ENCODE measurements at regions not wholly inside any gene's neighbourhood (a gene's known extent, or its start where the extent isn't known, plus 50 kb on each side); places are given as distances from the start of the nearest gene placed in this dataset.
"Not testable (repeated sequence)": the region's sequence is repeated elsewhere in the genome, so short reads cannot be mapped to it uniquely, and the experiment has no call there.

DNA sequence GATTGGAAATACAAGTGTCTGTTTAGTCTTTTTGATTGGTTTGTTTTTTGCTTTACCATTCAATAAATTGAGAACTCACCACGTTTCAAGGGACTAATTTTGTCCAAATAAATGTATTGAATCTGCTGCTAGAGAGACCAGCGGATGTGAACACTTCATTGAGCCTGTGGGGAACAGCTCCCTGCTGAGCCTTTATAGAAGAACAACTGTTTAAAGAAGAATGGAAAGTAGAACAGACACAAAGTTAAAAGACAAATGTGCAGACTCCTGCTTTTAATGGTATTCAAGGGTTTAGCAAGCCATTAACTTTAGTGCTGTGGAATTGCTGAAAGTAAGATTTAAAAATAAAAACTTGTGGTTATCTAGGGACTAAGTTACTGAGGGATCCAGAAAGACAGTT is 817.7 kb upstream of the B3GALT2 start:
- DNase-seq (ENCODE audit: low read depth): no peak

DNA sequence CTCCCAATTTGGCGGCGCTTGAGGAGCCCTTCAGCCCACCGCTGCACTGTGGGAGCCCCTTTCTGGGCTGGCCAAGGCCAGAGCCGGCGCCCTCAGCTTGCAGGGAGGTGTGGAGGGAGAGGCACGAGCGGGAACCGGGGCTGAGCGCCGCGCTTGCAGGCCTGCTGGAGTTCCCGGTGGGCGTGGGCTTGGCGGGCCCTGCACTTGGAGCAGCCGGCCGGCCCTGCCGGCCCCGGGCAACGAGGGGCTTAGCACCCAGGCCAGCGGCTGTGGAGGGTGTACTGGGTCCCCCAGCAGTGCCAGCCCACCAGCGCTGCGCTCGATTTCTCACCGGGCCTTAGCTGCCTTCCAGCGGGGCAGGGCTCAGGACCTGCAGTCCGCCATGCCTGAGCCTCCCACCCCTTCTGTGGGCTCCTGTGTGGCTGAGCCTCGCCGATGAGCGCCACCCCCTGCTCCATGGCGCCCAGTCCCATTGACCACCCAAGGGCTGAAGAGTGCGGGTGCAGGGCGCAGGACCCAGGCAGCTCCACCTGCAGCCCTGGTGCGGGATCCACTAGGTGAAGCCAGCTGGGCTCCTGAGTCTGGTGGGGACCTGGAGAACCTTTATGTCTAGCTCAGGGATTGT is 815.4 kb upstream of the B3GALT2 start:
- DNase-seq (ENCODE audit: low read depth): not testable (repeated sequence)

DNA sequence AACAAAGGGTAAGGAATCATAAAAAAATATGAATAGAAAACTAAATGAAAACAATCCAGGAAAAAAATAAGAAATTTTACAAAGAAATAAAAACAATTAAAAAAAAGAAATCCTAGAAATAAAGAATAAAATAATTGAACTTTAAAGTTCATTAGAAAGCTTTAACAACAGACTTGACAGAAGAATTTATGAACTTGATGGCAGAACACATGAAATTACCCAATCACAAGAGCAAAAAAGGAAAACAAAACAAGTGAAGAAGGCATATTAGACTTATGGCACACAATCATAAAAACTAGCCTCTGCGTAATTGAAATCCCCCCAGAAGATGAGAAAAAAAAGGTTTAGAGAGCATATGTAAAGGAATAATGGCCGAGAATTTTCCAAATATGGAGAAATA is 802.5 kb upstream of the B3GALT2 start:
- DNase-seq (ENCODE audit: low read depth): no peak

DNA sequence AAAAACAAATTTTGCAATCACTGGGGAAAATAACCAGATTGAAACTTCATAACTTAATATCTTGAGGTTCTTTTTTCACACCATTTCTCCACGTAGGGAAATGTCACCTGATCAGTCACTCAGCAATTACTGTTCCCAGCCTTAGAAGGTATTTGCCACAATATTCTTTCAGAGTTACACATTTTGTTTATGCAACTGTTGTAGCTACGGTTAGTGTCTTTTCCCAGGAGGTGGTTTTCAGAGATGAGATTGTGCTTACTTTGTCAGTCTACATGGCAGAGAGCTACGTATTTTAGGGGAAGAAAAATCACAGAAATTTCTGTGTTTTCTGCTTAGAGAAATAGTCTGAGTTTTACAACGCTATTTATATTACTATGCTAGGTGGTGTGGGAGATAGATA is 792.8 kb upstream of the B3GALT2 start:
- no peak for DNase-seq (ENCODE audit: low read depth)

DNA sequence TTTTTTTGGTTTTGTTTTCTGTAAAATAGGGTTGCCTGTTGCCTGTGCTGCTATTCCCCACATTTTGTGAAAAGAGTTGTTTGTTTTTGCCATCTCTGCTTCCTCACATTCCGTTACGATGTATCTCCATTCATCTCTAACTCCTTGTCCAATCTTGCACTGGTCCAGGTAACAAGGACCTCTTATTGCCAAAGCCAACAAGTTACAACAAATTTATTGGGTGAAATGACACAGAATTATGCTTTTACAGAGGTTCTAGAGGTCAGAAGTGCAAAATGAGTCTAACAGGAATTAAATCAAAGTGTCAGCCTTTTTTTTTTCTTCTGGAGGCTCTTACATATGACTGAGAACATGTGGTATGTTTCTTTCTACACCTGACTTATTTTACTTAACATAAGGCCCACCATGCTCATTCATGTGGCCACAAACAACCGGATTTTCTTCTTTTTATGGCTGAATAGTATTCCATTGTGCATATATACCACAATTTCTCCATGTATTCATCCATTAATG is 787.9 kb upstream of the B3GALT2 start:
- no peak for DNase-seq (ENCODE audit: low read depth)

DNA sequence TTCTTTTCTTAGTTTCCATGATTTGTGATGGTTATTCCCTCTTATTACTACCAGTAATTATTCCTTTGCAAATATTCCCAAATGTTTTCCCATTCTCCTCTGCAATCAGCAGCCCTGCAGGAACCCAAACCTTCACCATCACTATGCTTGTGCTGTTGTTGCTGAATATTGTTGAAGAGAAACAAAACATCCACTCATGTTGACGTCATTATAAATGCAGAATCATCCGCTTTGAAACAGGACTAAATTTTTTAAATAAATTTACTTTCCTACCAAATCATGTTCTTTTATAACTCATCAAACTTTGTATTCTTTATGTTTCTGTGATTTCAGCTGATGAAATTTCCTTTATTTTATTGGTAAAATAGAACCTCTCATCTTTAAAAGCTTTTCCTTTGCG is 787.0 kb upstream of the B3GALT2 start:
- DNase-seq (ENCODE audit: low read depth): no peak

DNA sequence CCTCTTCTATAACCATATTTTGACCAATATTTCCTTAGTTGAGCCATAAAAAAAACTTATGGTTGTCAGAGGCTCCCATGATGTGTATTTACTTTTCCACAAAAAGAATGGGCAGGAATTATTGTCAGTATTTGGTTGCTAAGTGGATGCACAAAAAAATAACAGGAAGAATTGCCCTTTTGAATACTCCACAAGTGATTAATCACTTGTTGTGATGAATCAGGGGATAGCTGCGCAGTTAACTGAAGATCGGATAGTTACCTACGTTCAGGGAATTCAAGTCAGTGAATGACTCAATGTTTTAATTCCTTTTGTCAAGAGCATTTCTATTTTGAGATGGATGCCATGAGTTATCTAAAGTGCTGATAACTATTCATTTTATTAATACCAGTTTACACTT is 785.2 kb upstream of the B3GALT2 start:
- DNase-seq (ENCODE audit: low read depth): no peak

DNA sequence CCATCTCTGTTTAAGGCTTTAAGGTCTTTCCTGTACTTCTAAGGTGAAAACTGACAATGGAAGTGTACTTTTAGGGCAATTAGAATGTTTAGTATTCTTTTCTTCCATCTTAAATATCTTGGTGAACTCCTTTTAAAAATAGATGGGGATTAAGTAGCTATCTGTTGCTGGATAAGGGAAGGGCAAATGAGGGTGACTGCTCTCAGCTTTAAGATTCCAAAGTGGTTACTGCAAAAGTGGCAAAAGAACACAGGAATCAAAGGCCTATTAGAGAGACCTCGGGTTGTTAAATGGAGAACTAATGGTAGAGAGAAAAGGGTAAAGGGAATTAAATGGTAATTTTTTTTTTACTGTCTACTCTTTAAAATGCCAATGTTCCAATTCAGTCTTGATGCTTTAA is 774.1 kb upstream of the B3GALT2 start:
- no peak for DNase-seq (ENCODE audit: low read depth)

DNA sequence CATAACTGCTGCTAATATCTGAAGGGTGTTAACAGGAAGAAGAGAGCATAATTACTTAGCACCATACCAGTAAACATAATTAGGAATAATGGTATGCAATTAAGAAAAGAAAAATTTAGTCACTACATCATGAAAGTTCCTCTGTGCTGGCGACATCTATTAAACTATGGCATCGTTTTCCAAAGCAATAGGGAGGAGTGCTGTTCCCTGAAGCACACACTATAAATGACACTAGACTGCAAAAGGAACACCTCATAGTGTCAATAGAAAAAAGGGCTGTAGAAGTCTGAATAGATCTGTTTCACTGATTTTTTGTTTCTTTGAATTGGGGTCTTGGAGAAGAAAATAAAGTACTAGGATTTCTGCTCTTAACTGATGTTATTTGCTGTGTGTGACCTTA is 773.6 kb upstream of the B3GALT2 start:
- no peak for DNase-seq (ENCODE audit: low read depth)

DNA sequence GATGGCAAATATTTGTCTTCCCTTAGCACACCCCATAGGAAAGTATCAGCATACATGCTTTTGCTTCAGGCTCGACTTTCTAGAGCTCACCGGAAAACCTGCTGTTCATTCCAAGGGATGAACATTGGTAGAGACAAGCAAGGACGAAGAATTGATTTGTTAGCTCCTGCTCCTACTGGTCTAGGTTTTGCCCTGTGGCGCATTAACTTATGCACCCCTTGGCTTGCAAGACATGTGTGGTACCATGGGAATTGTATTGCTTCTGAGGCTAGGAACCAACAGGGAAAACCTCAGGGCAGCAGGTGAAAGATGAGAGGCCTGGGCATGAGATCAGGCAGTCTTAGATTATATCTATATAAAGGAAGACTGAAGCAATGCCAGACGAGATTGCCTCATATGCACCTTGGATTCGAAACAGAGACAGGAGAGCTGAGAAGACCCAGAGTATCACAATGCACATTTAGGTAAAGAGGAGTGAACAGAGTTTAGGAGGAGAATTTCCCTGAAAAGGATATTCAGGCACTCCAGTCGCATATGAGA is 771.2 kb upstream of the B3GALT2 start:
- no peak for DNase-seq (ENCODE audit: low read depth)

DNA sequence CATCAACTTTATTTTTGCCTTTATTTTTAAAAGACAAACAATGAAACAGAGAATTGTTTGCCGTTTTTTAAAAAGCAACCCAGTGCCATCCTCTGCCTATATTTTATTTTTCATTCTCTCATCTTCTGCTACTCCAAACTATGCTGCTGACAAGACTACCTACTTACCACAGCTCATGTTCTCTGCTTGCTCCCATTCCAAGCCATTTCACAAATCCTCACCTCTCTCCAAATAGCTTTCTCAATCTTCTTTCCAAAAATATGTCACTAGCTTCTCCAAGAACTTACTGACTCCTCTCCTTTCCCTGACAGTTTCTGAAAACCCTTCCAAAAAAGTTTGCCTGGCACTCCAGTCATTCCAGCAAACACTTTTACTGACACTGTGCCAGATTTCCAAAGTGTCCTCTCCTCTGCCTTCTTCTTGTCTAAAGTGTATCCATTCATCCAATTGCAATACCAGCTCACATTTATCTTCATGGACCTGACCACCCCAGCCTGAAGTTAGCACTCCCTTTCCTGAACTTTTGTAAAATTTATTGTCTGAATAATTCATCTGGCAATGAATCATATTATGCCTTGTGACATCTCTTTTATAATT is 766.5 kb upstream of the B3GALT2 start:
- DNase-seq (ENCODE audit: low read depth): no peak

DNA sequence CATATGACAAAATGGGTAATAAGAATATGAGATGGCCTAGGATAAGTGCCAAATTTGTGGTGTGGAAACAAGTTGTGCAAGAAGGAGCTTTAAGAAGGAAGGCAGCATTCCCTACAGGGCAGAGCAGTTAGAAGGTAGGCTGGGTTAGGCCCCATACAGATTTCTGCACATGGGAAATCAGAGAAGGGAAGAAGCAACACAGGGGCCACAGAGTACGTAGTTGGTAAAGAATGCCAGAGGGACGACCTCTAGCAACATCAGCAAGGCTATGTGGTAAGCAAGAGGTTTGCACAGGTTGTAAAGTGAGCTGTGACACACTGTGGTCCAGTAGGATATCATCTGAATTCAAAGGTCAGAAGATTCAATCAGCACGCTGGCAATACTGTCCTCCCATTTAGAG is 765.6 kb upstream of the B3GALT2 start:
- no peak for DNase-seq (ENCODE audit: low read depth)

DNA sequence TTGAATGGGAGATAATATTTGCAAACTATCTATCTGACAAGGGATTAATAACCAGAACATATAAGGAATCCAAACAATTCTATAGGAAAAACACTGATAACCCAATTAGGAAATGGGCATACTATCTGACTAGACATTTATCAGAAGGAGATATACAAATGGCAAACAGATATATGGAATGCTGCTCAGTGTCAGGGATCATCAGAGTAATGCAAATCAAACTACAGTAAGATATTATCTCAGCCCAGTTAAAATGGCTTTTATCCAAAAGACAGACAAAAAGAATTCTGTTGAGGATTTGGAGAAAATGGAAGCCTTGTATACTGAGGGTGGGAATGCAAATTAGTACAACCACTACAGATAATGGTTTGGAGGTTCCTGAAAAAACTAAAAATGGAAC is 758.0 kb upstream of the B3GALT2 start:
- DNase-seq (ENCODE audit: low read depth): no peak

DNA sequence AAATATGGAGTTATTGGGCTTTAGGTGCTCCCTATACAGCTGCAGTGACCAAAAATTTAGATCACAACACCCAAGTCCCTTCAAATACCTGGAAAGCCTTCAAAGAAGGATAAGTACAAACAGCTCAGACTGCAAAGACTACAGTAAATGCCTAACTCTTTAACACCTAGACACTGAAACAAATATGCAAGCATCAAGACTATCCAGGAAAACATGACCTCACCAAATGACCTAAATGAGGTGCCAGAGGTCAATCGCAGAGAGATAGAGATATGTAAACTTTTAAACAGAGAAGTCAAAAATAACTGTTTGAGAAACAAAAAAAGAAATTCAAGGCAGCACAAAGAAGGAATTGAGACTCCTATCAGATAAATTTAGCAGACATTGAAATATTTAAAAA is 753.8 kb upstream of the B3GALT2 start:
- no peak for DNase-seq (ENCODE audit: low read depth)

DNA sequence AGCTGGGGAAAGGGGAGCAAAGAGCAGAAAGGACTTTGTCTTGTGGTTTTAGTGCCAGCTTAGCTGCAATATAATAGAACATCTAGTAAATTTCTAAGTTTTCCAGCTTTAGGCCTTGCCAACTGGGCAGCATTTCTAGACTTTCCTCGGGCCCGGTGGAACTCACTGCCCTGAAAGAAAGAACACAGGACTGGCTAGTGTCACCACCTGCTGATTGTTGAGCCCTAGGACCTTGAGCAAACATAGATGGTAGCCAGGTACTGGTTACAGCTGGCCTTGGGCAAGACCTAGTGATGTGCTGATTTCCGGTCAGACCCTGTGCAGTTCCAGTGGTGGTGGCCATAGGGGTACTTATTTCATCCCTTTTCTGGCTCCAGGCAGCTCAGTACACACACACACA is 753.2 kb upstream of the B3GALT2 start:
- DNase-seq (ENCODE audit: low read depth): no peak

DNA sequence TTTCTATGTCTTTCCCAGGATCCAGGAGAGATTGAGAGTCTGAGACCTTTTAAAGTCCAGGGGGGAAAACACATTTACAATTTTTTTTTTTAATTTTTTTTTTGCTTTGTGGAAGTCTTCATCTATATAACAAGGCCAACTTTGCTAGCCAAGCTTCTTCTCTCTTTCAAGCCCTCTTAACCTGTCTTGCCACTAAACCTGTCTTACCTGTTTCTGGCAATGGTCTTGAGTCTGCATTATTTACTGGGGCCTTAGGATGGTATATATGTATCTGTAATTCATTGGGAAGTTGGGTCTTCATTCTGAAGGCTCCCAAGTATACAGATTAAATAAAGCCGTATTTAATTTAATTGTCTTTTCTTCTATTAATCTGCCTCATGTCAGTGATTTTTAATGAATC is 750.9 kb upstream of the B3GALT2 start:
- DNase-seq (ENCODE audit: low read depth): no peak

DNA sequence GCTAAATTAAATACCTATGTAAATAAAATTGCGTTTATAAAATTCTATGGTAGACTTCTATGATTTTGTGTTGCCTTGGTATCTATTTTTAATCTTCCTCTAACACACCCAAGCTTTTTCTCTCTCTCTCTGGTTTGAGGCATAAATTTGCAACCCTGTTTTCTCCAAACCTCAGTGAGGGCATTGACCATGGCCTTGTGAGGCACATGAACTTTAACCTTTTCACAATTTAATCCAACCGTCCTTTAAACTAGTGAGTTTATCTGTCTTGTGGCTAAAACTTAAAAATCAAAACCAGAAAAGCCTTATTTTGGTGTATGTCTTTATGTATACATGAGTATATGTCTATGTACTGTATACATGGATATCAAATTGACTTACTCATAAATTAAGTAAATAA is 746.6 kb upstream of the B3GALT2 start:
- DNase-seq (ENCODE audit: low read depth): no peak

DNA sequence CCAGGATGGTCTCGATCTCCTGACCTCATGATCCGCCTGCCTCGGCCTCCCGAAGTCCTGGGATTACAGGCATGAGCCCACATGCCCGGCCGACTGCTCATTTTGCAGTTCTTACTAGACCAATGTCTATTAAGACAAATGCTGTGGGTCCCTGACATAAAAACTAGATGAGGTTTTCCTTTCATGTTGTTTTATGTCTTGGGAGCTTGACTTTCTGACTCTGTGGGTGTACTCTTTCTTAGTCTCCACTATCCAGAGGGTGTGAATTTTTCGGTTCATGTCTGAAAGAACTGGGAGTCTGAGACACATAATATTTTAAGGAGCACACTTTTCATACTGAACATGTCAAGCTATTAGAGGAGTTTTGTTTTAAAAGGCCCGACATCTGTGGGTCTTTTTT is 744.9 kb upstream of the B3GALT2 start:
- DNase-seq (ENCODE audit: low read depth): no peak

DNA sequence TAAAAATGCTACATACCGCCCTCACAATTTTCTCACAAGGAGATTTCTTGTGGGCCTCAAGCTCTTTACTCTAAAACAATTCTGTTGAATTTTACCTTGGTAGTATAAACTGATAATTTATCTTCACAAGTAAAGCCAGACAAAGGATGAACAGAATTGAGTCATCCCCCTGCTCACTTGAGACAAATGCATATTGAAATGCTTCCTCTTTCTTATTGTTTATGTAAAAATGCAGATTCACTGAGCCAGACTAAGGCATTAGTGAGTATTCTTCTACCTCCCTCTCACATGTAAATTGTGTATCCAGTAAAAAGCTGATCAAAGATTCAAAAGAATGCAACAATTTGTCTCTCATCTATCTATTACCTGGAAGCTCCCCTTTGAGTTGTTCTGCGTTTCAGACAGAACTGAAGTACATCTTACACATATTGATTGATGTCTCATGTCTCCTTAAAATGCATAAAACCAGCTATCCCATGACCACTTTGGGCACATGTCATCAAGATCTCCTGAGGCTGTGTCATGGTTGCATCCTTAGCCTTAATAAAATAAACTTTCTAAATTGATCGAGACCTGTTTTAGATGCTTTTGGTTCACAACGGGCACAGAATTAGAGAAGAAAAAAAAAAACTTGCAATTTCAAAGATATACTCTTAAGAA is 743.1 kb upstream of the B3GALT2 start:
- DNase-seq (ENCODE audit: low read depth): no peak

DNA sequence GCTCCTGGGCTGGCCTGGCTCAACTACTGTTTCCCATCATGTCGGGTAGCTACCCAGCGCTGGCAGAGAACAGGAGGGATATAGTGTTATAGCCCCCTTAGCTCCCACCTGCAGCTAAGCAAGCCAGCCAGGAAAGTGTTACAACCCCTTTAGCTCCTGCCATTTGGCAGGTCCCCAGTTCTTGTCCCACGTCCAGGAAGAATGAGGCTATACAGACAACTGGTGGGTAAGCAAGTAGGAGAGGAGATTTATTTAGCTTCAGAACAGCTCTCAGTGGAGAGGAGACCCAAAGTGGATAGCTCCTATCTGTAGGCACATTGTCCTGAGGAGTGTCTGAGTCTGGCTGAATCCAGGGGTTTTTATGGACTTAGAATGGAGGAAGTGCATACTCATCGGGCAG is 741.1 kb upstream of the B3GALT2 start:
- no peak for DNase-seq (ENCODE audit: low read depth)

DNA sequence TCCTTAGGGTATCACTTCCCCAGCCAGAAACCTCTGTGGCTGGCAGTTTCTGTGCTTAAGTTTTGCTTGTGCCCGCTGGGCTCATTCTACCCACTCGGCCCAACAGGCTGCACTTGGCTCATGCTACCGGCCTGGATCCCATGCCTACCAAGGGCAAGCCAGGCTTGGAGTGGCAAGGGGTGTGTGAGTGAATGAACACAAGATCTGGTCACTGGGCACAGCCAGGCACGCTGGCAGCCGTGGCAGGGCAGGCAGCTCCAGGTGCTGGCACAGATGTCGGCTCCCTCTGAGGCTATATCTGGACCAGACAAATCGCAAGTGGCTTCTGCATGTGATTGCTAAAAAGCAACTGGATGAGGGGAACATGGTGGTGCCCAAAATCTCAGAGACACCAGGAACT is 740.5 kb upstream of the B3GALT2 start:
- no peak for DNase-seq (ENCODE audit: low read depth)

DNA sequence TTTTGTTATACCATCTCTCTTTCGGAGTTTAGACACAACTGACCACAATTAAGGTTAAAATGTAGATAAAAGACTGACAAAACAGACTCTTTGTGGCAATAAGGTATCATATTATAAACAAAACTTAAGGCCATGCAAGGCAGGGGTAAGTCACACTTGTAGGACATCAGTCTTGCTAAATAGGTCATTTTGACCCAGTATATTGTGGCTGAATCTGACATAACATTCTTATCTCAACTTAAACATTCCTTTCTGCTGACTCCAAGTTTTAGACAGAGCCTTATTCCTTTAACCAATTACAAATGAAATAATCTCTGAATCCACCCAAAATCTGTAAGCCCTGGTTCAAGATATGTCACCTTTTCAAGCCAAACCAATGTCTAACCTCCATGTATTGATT is 733.4 kb upstream of the B3GALT2 start:
- DNase-seq (ENCODE audit: low read depth): no peak

DNA sequence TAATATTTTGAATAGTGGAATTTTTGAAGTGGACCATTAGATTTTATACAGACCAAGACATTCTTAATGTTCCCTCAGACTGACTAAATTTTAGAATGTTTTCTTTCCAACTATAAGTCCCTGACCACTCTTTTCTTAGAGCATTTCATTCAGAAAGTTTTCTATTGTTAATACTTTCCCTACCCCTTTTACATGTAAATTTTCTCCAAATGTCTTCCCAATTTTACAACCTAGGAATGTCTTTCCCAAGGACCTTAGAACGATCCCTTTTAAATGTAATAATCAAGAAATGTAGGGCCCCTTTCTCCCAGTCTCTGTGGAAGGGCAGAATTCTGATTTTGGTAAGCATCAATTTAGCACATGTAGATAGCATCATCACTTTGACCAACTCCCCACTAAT is 730.0 kb upstream of the B3GALT2 start:
- DNase-seq (ENCODE audit: low read depth): no peak

DNA sequence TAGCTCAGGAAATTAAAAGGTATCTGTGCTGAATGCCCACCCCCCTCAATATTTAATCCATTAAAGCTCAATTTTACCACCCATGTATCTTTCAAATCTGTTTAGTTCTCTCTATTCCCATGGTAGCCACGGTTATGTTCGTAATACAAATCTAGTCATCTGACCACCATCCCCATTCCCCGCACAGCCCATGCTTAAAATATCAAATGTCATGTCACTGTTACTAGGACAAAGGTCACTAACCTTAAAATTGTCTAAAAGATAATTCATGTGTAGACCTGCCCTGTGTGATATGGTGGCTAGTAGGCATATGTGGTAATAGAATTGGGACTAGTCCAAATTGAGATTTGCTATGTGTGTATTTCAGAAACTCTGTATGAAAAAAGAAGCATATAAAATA is 728.5 kb upstream of the B3GALT2 start:
- no peak for DNase-seq (ENCODE audit: low read depth)
